Fibroblast of skin of left quadriceps (primary cell): ENCODE measurements at regions not wholly inside any gene's neighbourhood (a gene's known extent, or its start where the extent isn't known, plus 50 kb on each side); places are given as distances from the start of the nearest gene placed in this dataset.
A peak's percentile ranks its signal among the peaks of the same experiment; 100 is the strongest.
"Not testable (repeated sequence)": the region's sequence is repeated elsewhere in the genome, so short reads cannot be mapped to it uniquely, and the experiment has no call there.

ENCODE experiments used
- DNase-seq, 2 experiments: peaks; one replicate each; pipeline ENCODE4 v3.0.0-alpha.2; 2013; ENCODE audit warnings: low read depth in 2 of 2

- DNase-seq, result not testable (repeated sequence)
Observed at GRCh38 chr21:28011970-28012369, 980.7 kb downstream of the LTN1 start.

- not testable (repeated sequence) for DNase-seq
Observed at GRCh38 chr21:28008245-28008644, 984.4 kb downstream of the LTN1 start.

DNA sequence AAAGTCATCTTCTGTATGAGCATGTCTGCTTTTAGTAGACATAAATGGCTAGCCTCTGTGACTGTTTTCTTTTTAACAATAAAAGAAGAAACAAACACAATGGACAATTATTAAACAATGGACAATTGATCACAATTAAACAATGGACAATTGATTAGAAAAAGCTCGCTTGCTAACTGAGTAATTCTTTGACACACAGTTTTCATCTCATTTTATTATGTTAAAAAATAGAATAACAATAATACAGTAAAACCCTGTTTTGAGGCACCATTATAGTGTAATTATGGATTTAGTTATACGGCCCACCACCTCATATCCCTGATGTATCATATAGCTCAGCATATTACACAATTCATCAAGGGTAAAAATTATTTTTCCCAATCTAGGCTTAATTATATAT lies 989.0 kb downstream of the LTN1 start:
- not testable (repeated sequence) for DNase-seq

- not testable (repeated sequence) for DNase-seq
Observed at GRCh38 chr21:27996906-27997305, 995.8 kb downstream of the LTN1 start.

- DNase-seq, result not testable (repeated sequence)
Observed at GRCh38 chr21:27984663-27985325, 1007.9 kb downstream of the LTN1 start.

- DNase-seq, result not testable (repeated sequence)
Observed at GRCh38 chr21:27979446-27979845, 1012.6 kb upstream of the ADAMTS5 start.

- no peak for DNase-seq
Observed at GRCh38 chr21:27975514-27975913, 1008.6 kb upstream of the ADAMTS5 start.

DNA sequence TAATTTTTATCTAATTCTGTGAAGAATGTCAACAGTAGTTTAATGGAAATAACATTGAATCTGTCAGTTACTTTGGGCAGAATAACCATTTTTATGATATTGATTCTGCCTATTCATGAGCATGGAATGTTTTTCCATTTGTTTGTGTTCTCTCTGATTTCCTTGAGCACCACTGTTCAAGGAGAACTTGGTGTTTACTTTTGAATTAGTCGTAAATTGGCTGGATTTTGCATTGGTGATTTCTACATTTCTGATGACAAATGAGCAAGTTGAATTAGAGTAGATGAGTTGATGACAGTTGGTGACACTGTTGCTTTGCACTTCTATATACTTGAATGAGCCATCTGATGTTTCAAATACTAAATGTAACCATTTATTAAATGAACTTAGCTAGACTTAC lies 1007.3 kb upstream of the ADAMTS5 start:
- DNase-seq, result not testable (repeated sequence)

- peak in 1 of 2 experiments; percentile 8 for DNase-seq
Observed at GRCh38 chr21:27968240-27968639, 1001.4 kb upstream of the ADAMTS5 start.

DNA sequence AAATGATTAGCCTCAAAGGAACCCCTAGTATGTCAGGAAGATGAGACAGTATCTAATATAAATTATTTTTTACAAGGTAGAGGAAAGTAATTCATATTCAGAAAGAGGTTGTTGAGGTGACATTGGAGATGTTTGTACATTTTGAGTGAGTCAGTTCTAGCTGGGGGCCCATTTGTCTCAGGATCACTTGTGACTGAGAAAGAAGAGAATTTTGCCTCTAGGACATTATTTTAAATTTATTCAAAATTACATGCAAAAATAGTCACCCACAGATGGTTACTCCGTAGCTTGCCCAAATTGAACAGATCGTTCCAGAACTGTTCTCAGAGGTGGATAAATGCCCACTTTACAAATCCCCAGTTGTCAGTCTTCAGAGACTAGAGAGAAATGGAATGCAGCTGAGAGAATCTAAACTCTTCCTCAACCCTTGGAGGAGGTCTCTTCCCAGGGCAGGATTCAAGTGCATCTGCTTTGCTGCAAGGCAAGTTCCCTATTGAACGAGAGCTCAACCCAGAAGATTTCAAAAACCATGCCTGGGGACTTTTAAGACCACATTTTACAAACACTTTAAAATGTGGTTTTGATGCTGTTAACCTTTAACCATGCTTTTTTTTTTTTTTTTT lies 987.8 kb upstream of the ADAMTS5 start:
- DNase-seq, result peak; percentile 6 to 7

- no peak for DNase-seq
Observed at GRCh38 chr21:27953340-27954045, 986.6 kb upstream of the ADAMTS5 start.

- not testable (repeated sequence) for DNase-seq
Observed at GRCh38 chr21:27949093-27949492, 982.2 kb upstream of the ADAMTS5 start.

DNA sequence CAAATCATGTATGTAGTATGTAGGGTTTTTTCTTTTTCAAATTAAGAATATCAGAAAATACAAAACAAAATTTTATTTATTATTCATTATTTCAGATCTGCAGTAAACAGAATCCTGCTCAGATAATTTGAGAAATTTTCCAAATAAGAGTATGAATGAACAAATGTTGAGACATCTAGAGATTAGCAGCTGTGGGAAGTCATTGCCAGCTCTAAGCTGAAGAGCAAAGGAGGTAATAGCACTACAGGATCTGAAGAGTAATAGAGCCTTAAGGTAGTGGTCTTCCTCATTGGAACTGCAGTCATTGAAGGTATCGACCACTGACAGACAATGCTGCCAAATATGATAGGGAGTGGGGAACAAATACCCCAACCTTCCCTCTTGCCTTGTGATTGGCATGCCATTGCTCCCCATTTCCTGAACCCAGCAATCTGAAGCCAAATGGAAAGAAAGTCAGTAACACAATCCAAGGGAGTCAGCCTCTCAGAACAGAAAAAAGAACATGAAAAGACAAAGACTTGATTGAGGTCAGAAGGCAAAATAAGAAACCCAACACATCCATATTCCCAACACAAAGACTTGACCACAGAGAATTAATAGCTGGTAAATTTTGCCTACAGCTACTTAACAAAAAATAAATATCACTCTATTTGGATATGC lies 963.4 kb upstream of the ADAMTS5 start:
- not testable (repeated sequence) for DNase-seq

DNA sequence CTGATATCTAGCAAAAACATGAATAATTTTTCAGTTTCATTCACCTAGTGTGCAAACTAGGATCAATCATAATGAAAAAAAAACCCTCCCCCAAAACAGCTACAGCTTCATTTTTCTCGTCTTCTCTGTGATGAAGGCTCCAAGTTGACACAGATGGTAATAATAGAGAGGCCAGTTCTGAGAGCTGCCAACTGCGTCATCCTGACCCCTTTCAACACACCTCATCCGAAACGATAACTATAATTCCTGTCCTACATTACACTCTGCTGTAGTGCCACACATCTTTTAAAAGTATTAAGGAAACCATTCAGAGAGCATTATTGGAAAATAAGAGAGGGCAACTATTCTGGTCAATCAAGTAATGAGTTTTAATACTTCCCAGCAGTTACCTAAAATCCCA lies 962.3 kb upstream of the ADAMTS5 start:
- peak; percentile 49 to 53 for DNase-seq

- peak; percentile 82 to 84 for DNase-seq
Observed at GRCh38 chr21:27928534-27929115, 961.7 kb upstream of the ADAMTS5 start.

GRCh38 chr21:27921421-27921820 lies 954.5 kb upstream of the ADAMTS5 start:
- not testable (repeated sequence) for DNase-seq

- not testable (repeated sequence) for DNase-seq
Observed at GRCh38 chr21:27917966-27918365, 951.1 kb upstream of the ADAMTS5 start.

DNA sequence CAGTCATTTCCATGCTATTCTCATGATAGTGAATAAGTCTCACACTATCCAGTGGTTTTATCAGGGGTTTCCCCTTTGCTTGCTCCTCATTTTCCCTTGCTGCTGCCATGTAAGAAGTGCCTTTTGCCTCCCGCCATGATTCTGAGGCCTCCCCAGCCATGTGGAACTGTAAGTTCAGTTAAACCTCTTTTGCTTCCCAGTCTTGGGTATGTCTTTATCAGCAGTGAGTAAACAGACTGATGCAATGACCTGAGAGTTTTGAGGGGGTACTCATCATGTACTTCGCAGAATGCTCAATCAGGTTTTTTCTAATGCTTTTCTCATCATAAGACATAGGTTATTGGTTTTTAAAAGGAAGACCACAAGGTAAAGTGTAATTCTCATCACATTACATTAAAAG lies 949.4 kb upstream of the ADAMTS5 start:
- DNase-seq, result not testable (repeated sequence)

- not testable (repeated sequence) for DNase-seq
Observed at GRCh38 chr21:27912133-27912532, 945.2 kb upstream of the ADAMTS5 start.

- DNase-seq, result not testable (repeated sequence)
Observed at GRCh38 chr21:27909487-27909886, 942.6 kb upstream of the ADAMTS5 start.

DNA sequence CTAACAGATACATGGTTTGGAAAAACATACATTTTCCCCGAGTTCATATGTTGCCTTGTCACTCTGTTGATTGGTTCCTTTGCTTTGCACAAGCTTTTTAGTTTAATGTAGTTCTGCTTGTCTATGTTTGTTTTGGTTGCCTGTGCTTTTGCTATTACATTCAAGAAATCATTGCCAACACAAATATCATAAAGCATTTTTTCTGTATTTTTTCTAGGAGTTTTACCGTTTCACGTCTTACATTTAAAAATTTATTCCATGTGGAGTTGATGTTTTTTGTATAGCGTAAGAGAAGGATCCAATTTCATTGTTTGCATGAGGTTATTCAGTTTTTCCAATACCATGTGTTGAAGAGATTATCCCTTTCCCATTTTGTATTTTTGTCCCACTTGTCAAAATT lies 941.9 kb upstream of the ADAMTS5 start:
- DNase-seq, result not testable (repeated sequence)

- DNase-seq, result not testable (repeated sequence)
Observed at GRCh38 chr21:27902904-27903303, 936.0 kb upstream of the ADAMTS5 start.
